Activated T-cell treated with anti-CD3 and anti-CD28 coated beads for 1 hour (primary cell): ENCODE measurements at regions not wholly inside any gene's neighbourhood (a gene's known extent, or its start where the extent isn't known, plus 50 kb on each side); places are given as distances from the start of the nearest gene placed in this dataset.
"Not testable (repeated sequence)": the region's sequence is repeated elsewhere in the genome, so short reads cannot be mapped to it uniquely, and the experiment has no call there.

Experiments used
- DNase-seq: peaks from one replicate; pipeline ENCODE4 v3.0.0-alpha.2; 2020; ENCODE audit warnings: low read depth

- DNase-seq, result not testable (repeated sequence)
Observed at GRCh38 chr7:56466607-56467525, 350.6 kb upstream of the NUPR2 start.

DNA sequence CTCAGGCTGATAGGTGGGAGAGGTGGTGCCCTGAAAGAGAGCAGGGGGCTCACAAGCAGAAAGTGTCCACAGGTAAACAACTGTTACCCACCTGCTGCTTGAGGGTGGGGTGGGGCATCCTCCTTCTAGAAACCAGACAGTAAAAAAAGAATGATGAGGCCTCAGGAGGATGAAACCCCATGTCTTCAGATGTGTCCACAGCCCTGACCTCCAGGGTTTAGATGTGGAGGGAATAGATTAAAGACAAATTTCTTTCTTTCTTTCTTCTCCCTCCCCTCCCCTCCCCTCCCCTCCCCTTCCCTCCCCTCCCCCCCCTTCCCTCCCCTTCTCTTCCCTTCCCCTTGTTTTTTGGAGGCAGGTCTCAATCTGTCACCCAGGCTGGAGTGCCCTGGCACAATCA, 333.5 kb upstream of the NUPR2 start:
- DNase-seq, result no peak

DNA sequence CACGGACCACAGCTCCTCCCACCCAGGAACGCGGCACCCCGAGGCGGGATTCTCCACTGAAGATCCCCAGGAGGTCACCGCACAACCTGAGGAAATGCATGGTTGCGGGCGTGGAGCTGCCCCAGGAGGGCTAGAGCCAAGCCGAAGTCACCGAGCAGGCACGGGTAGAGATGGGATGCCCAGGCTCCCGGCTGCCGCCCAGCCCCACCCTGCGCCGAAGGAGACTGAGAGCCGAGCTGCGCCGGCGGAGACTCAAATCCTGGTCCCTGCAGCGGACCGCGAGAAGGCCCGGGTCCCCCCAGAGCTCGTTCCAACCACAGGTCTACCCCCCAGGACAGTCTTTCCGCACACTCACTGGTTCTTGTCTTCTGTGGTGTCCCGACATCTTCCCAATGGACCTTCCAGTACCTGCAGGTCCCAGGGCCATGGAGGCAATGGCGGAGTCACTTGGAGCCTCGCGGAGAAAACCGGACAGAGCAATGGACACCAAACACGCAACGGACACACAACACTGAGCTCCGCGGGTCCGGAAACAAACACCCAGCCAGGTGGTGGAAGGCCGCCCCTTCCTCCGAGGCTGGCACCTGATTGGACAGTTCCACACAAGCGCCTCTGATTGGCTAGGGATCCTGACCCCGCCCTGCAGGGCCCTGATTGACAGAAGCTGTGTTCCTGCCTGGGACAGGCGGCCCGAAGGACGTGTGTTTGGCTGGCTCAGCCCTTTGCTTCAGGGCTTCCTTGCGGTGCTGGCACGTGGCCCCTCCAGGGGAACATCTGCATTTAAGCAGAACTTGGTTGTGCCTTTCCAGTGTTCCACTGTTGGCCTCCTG, 331.9 kb upstream of the NUPR2 start:
- no peak for DNase-seq

DNA sequence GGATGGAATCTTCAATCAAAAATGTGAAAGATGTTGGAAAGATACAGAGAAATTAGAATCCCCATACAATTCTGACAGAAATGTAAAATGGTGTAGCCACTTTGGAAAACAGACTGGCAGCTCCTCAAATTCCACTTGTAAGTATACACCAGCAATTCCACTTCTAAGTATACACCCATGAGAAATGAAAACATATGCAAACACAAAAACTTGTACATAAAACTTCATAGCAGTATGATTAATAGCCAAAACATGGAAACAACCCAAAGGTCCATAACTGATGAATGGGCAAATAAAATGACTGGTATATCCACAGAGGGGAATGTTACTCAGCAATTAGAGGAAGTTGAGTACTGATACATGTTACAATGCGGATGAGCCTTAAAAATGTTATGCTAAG, 304.3 kb upstream of the NUPR2 start:
- not testable (repeated sequence) for DNase-seq

DNA sequence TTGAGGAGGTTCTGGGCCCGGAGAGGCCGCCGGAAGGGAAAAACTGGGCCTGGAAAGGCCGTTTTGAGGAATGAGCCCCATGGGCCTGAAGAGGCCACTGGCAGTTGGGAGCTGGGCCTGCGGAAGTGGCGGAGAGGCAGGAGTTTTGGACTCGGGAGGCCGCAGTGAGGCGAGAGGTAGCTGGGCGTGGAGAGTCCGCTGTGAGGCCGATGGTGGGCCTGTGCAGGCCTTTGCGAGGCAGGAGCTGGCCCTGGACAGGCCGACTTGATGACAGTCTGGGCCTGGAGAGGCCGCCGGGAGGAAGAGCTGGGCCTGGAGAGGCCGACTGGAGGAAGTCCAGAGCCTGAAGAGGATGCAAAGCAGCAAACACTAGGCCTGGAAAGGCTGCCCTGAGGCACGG, 259.0 kb upstream of the NUPR2 start:
- DNase-seq, result no peak

GRCh38 chr7:56374666-56375065, 258.4 kb upstream of the NUPR2 start:
- DNase-seq, result not testable (repeated sequence)

GRCh38 chr7:56373314-56373713, 257.1 kb upstream of the NUPR2 start:
- peak; percentile 4 for DNase-seq

GRCh38 chr7:56371792-56372191, 255.6 kb upstream of the NUPR2 start:
- DNase-seq, result peak; percentile 3

GRCh38 chr7:56370208-56370872, 254.1 kb upstream of the NUPR2 start:
- not testable (repeated sequence) for DNase-seq

GRCh38 chr7:56367914-56368313, 251.7 kb upstream of the NUPR2 start:
- not testable (repeated sequence) for DNase-seq

DNA sequence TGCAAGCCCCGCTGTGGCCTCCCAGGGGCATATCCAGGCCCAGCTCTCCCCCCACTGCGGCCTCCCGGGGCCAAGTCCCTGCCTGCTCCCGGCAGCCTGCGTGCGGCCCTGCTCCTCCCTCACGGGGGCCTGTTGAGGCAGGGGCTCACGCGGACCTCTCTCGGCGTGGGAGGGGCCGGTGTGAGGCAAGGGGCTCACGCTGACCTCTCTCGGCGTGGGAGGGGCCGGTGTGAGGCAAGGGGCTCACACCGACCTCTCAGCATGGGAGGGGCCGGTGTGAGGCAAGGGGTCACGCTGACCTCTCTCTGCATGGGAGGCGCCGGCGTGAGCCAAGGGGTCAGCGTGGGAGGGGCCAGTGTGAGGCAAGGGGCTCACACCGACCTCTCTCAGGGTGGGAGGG, 251.2 kb upstream of the NUPR2 start:
- DNase-seq, result not testable (repeated sequence)

- DNase-seq, result not testable (repeated sequence)
Observed at GRCh38 chr7:56366701-56367100, 250.5 kb upstream of the NUPR2 start.

- DNase-seq, result not testable (repeated sequence)
Observed at GRCh38 chr7:56352576-56352975, 236.4 kb upstream of the NUPR2 start.

DNA sequence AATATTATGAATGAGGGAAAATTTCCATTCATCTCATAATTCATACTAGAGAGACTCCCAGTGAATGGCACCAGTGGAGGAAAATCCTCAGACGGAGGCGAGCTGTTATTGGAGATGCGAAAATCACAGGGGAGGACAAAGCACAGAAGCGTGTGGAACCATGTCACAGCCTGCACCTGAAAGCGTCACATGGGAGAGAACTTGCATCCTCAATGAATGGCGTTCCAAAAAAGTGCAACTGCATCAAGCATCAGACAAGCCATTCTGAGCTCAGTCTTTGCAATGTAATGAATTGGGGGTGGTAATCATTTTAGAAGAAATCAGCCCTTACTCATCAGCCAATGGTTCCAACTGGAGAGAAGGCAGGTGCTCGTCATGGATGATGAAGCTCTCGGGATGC, 235.0 kb upstream of the NUPR2 start:
- DNase-seq, result not testable (repeated sequence)

DNA sequence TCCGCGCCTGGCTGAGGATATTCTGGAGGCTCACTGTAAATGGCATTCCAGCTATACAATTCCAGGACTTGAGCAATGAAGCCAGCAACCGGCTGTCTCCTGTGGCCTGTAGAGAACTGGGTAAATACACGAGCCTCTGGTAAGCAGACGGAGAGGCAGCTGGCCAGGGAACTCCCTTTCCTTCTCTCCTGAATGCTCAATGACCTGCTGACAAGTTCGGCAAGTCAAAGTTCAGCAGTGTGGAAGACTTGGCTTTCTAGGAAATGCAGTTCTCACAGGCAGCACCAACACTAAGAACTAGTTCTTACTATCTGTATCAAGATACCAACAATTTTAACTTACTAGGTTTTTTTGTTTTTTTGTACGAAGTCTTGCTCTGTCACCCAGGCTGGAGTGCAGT, 232.1 kb upstream of the NUPR2 start:
- DNase-seq, result not testable (repeated sequence)

DNA sequence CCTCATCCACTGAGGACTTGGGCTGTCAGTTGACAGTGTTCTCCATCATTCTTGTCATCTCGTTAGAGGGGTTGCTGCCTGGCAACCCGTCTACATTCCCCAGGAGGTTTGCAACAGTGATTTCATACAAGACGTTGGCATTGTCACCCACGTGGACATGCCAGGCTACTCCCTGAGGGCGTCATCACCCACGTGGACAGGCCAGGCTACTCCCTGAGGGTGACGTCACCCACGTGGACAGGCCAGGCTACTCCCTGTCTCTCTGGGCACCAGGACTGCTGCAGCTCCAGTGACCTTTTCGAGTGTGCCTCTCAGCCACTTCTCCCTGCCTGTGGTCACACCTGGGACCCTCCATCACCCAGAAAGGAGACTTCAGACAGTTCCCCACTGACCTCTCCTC, 212.1 kb upstream of the NUPR2 start:
- DNase-seq, result not testable (repeated sequence)

DNA sequence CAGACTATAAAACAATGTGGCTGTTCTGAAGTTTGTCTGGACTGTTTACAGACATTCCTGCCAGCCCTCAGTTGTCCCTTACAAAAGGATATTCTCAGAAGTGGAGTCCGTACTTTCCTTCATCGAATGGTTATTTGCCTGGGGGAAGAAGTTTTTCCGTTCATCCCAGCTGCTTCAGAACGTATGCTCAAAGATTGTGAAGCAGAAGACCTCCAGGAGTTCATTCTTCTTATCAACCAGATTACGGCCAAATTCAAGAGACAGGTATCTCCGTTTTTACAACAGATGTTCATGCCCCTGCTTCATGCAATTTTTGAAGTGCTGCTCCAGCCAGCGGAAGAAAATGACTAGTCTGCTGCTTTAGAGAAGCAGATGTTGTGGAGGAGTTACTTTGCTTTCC, 174.3 kb upstream of the NUPR2 start:
- no peak for DNase-seq

DNA sequence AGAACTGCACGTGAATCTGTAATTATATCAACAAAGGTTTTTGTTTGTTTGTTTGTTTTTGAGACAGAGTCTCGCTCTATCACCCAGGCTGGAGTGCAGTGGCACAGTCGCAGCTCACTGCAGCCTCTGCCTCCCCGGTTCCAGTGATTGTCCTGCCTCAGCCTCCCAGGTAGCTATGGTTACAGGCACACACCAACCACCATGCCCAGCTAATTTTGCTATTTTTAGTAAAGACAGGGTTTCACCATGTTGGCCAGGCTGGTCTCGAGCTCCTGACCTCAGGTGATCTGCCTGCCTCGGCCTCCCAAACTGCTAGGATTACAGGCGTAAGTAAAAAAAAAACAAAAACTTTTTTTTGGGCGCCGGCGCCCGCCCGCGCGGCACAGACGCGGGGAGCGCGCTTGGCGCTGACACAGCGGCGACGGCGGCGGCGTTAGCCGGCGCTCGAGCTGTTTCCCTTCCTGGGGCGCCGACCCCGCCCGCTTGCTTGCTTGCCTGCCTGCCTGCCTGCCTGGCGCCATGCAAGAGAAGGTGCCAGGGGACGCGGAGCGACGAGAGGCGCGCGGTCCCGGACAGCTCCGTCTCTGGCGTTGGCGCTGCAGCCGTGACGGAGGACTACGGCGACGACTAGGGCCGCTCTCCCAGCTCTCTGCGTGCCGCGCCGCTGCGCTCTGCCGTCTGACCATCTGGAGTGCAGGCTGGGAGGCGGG, 171.4 kb upstream of the NUPR2 start:
- DNase-seq, result no peak

- DNase-seq, result no peak
Observed at GRCh38 chr7:56256108-56256507, 139.9 kb upstream of the NUPR2 start.

- no peak for DNase-seq
Observed at GRCh38 chr7:56250135-56250534, 133.9 kb upstream of the NUPR2 start.

DNA sequence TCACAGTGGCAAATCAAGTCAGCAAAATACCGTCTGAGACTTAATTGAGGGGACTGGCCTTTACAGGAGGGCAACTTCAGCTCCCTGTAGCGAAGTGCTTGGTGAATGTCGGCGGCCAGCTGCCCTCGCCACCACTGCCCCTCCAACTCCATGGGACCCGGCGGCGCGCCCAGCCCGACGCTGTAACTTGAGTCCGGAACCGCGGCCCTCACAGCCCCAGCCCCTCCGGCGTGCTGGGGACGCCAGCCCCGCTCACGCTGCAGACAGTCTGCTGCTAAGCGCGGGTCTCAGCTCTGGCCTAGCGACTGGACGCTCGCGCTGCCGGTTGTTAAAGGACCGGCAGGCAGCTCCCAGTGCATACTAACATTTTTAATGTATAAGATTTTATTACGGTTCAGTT, 113.4 kb upstream of the NUPR2 start:
- DNase-seq, result no peak

GRCh38 chr7:56222866-56223265, 106.6 kb upstream of the NUPR2 start:
- DNase-seq, result no peak
